Endothelial cell of umbilical vein (primary cell): ENCODE measurements at regions not wholly inside any gene's neighbourhood (a gene's known extent, or its start where the extent isn't known, plus 50 kb on each side); places are given as distances from the start of the nearest gene placed in this dataset.

Experiments
- BruUV-seq: library from RNA; stranded (reverse); fragments of 400-500 nt; replicated peaks from 2 replicates; lab custom pipeline; 2021; lab: Mats Ljungman, UMichigan
- CTCF ChIA-PET: fragments of 300-600, 350-600 bp; sonication (Branson Sonifier 250); formaldehyde crosslinking; loops from one replicate; lab custom pipeline; 2021; ENCODE audit warnings: antibody characterized with exemption, inconsistent platforms; lab: Charles Lee
- POLR2A ChIA-PET: fragments of 300-600, 350-600 bp; sonication (Branson Sonifier 250); formaldehyde crosslinking; loops from one replicate; lab custom pipeline; 2021; ENCODE audit warnings: antibody characterized with exemption, inconsistent platforms; lab: Charles Lee
- DNase-seq: peaks from one replicate; pipeline ENCODE4 v3.0.0-alpha.2; 2011; ENCODE audit warnings: low read depth, low spot score
- FAIRE-seq: peaks from 2 replicates; lab custom pipeline; 2011; peaks lifted over from hg19 to GRCh38; lab: Jason Lieb, UNC
- H2AFZ ChIP-seq: 2 replicates; pipeline ENCODE4 v1.6.0; 2012; ENCODE audit warnings: low read depth, low read length, control low read depth, inconsistent platforms
- H3K27ac ChIP-seq: 2 replicates; pipeline ENCODE4 v1.5.1; 2011; ENCODE audit warnings: low read depth, mild to moderate bottlenecking, control low read depth, low read length, moderate library complexity; ENCODE audit not compliant: insufficient read depth
- H3K27me3 ChIP-seq, 2 experiments: 2 replicates each; pipeline versions ENCODE4 v1.6.0 to v1.6.1; 2011; ENCODE audit warnings: low read length in 2 of 2, mixed read lengths in 1 of 2; ENCODE audit not compliant: control insufficient read depth in 2 of 2, insufficient read depth in 2 of 2
- H3K36me3 ChIP-seq, 2 experiments: 2 replicates in 1 of 2; 3 replicates in 1 of 2; pipeline ENCODE4 v1.5.1; 2011; ENCODE audit warnings: low read length in 2 of 2, mild to moderate bottlenecking in 1 of 2, moderate library complexity in 1 of 2; ENCODE audit not compliant: control insufficient read depth in 2 of 2, insufficient read depth in 2 of 2; ENCODE audit errors: extremely low read depth in 1 of 2
- H3K4me1 ChIP-seq: 3 replicates; pipeline ENCODE4 v1.5.1; 2011; ENCODE audit warnings: mild to moderate bottlenecking, low read length; ENCODE audit not compliant: control insufficient read depth, insufficient read depth; ENCODE audit errors: extremely low read depth
- H3K4me2 ChIP-seq: 2 replicates; pipeline ENCODE4 v1.6.1; 2011; ENCODE audit warnings: low read length, control low read depth, mixed read lengths; ENCODE audit not compliant: insufficient read depth
- H3K4me3 ChIP-seq, 3 experiments: fragments of 200-600 bp in 1 of 3; sonication (generic), shearing (Covaris generic) in 1 of 3; replicated peaks in 1 of 3; 2 replicates each; pipeline ENCODE4 v1.5.1; 2011 to 2016; ENCODE audit warnings: control low read depth in 3 of 3, low read length in 3 of 3, mild to moderate bottlenecking in 2 of 3, inconsistent platforms in 1 of 3, low read depth in 1 of 3, moderate library complexity in 1 of 3; ENCODE audit not compliant: insufficient read depth in 1 of 3
- H3K79me2 ChIP-seq: 2 replicates; pipeline ENCODE4 v1.6.0; 2012; ENCODE audit warnings: low read length, inconsistent platforms; ENCODE audit not compliant: control insufficient read depth, insufficient read depth
- H3K9ac ChIP-seq: replicated peaks from 2 replicates; pipeline ENCODE3; 2011; ENCODE audit warnings: low read length, control low read depth; ENCODE audit not compliant: insufficient read depth; ENCODE audit errors: extremely low read depth
- H3K9me1 ChIP-seq: replicated peaks from 3 replicates; pipeline ENCODE4 v1.6.0; 2011; ENCODE audit warnings: mild to moderate bottlenecking, low read length; ENCODE audit not compliant: control insufficient read depth, insufficient read depth; ENCODE audit errors: extremely low read depth
- H3K9me3 ChIP-seq: replicated peaks from 2 replicates; pipeline ENCODE4 v1.5.1; 2012; ENCODE audit warnings: low read length, inconsistent platforms; ENCODE audit not compliant: control insufficient read depth, insufficient read depth
- H4K20me1 ChIP-seq: replicated peaks from 2 replicates; pipeline ENCODE3; 2011; ENCODE audit warnings: mild to moderate bottlenecking, low read length; ENCODE audit not compliant: control insufficient read depth, insufficient read depth; ENCODE audit errors: extremely low read depth
- EZH2 ChIP-seq: IDR thresholded peaks from 2 replicates; pipeline ENCODE4 v1.6.1; 2012; ENCODE audit warnings: borderline replicate concordance, low read depth, mild to moderate bottlenecking, moderate library complexity, low read length, inconsistent platforms; ENCODE audit not compliant: severe bottlenecking
- FOS ChIP-seq: IDR thresholded peaks from 2 replicates; pipeline ENCODE4 v1.6.1; 2011; ENCODE audit warnings: mild to moderate bottlenecking, low read length, moderate library complexity, borderline replicate concordance; ENCODE audit not compliant: insufficient read depth
- GATA2 ChIP-seq: IDR thresholded peaks from 2 replicates; pipeline ENCODE4 v1.7.0; 2011; ENCODE audit warnings: low read depth, mild to moderate bottlenecking, moderate library complexity, mixed read lengths, low read length; ENCODE audit not compliant: insufficient read length, insufficient read depth
- JUN ChIP-seq: IDR thresholded peaks from 2 replicates; pipeline ENCODE4 v1.6.1; 2011; ENCODE audit warnings: borderline replicate concordance, low read depth; ENCODE audit not compliant: insufficient read length, insufficient read depth
- MAX ChIP-seq: IDR thresholded peaks from 2 replicates; pipeline ENCODE4 v1.6.1; 2011; ENCODE audit not compliant: insufficient read depth, insufficient read length
- MYC ChIP-seq: IDR thresholded peaks from one replicate; pipeline ENCODE4 v1.6.1; 2011; ENCODE audit warnings: mild to moderate bottlenecking, low read depth, low read length
- POLR2A ChIP-seq: IDR thresholded peaks from 2 replicates; pipeline ENCODE4 v1.6.1; 2012; ENCODE audit warnings: low read depth, mild to moderate bottlenecking, control low read depth, low read length
- POLR2AphosphoS5 ChIP-seq: IDR thresholded peaks from 2 replicates; pipeline ENCODE4 v1.6.1; 2012; ENCODE audit warnings: low read depth, mild to moderate bottlenecking, control low read depth, low read length, moderate library complexity; ENCODE audit not compliant: insufficient read depth
- dilution Hi-C: fragments of 300-500 bp; cut with MboI; formaldehyde crosslinking; loops from one replicate; pipeline ENCODE4 v1.15.0; 2019; ENCODE audit warnings: low sequenced_read_pairs; ENCODE audit not compliant: extremely low pct_ligation_motif_present
- intact Hi-C: fragments of 100-400 bp; cut with micrococcal nuclease; formaldehyde crosslinking; loops from one replicate; pipeline ENCODE4 v1.10.0; 2022
- TF ChIP-seq, protein P1 (sequence below), 2 donors: IDR thresholded peaks; 1 replicate in 1 of 2; 2 replicates in 1 of 2; pipeline ENCODE4 v1.5.1; 2011; ENCODE audit warnings: low read length in 2 of 2, mild to moderate bottlenecking in 2 of 2, moderate library complexity in 2 of 2, control low read depth in 1 of 2, inconsistent platforms in 1 of 2, low read depth in 1 of 2; ENCODE audit not compliant: insufficient read depth in 1 of 2; ENCODE audit errors: extremely low read depth in 1 of 2

DNA sequence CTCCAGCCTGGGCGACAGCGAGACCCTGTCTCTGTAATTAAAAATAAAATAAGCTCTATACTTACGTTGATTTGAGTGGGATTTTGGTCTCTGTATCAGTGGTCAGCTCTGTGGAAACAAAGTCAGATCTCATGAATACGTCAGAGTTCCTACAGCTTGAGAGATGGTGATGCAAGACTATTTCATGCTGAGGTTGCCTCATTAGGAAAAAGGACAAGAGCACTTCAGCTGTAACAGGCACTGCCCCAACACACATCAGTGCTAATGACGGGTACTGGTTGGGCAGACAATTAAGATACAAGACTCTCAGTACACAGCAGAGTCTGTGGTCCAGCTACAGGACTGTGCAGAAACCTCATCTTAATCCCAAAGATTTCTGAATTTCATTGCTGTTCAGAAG is 246.4 kb upstream of the AMIGO2 start:
- TF ChIP-seq MAX = no peak
- TF ChIP-seq GATA2 = no peak
- Histone ChIP-seq H3K9me1 (no peaks in the 10 kb centered on the region), H3K36me3 (no peaks in the 10 kb centered on the region), H3K27me3 (no peaks in the 10 kb centered on the region), H3K79me2 (no peaks in the 10 kb centered on the region), H4K20me1 (no peaks in the 10 kb centered on the region), H3K9me3 (no peaks in the 10 kb centered on the region), H2AFZ (no peak overlapping the region), H3K4me3 (no peak overlapping the region), H3K4me1 (no peaks in the 10 kb centered on the region), H3K4me2 (no peak overlapping the region), H3K9ac (no peak overlapping the region), H3K27ac (no peak overlapping the region)
- no peak for FAIRE-seq
- dilution Hi-C loops (no loop called here), intact Hi-C loops (no loop called here)
- no TSS peak for BruUV-seq
- no peak for DNase-seq
- ChIA-PET POLR2A (no interaction called here), CTCF (interaction anchor here (0.9 to 1.3 kb wide), 4 partner anchors 8 to 294 kb away, joined by 3 to 4 read pairs (median 4); no protein-coding TSS in a partner anchor)

- ChIA-PET CTCF (no interaction called here), POLR2A (no interaction called here)
- peaks cover 2% of the 10 kb centered on the region for H3K9me1 ChIP-seq
- H3K4me2 ChIP-seq = no peak overlapping the region
- no TSS peak for BruUV-seq
- no peaks in the 10 kb centered on the region for H3K4me1 ChIP-seq
- FAIRE-seq (no peak), DNase-seq (no peak)
- H3K9ac ChIP-seq = no peak overlapping the region
- no peaks in the 10 kb centered on the region for H3K9me3 ChIP-seq
- dilution Hi-C loops (no loop called here), intact Hi-C loops (no loop called here)
- H3K4me3 ChIP-seq = no peak overlapping the region
- no peaks in the 10 kb centered on the region for H3K79me2 ChIP-seq
- H4K20me1 ChIP-seq = no peaks in the 10 kb centered on the region
- H3K27me3 ChIP-seq = no peaks in the 10 kb centered on the region
- H3K27ac ChIP-seq = no peak overlapping the region
- TF ChIP-seq POLR2A = no peak
- no peak for TF ChIP-seq JUN
- no peak for TF ChIP-seq POLR2AphosphoS5
- no peak for TF ChIP-seq MYC
- no peak for TF ChIP-seq GATA2
- no peak for TF ChIP-seq MAX
- TF ChIP-seq EZH2 = no peak
- TF ChIP-seq, protein P1, sequence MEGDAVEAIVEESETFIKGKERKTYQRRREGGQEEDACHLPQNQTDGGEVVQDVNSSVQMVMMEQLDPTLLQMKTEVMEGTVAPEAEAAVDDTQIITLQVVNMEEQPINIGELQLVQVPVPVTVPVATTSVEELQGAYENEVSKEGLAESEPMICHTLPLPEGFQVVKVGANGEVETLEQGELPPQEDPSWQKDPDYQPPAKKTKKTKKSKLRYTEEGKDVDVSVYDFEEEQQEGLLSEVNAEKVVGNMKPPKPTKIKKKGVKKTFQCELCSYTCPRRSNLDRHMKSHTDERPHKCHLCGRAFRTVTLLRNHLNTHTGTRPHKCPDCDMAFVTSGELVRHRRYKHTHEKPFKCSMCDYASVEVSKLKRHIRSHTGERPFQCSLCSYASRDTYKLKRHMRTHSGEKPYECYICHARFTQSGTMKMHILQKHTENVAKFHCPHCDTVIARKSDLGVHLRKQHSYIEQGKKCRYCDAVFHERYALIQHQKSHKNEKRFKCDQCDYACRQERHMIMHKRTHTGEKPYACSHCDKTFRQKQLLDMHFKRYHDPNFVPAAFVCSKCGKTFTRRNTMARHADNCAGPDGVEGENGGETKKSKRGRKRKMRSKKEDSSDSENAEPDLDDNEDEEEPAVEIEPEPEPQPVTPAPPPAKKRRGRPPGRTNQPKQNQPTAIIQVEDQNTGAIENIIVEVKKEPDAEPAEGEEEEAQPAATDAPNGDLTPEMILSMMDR (IDR thresholded peaks at IDR 0.05; ENCODE audit: extremely low read depth in 1 of 2, insufficient read depth in 1 of 2, low read depth in 1 of 2, low read length in 2 of 2) = no peak
- no peak for TF ChIP-seq FOS
- no peak overlapping the region for H2AFZ ChIP-seq
- H3K36me3 ChIP-seq = no peaks in the 10 kb centered on the region
Measured at GRCh38 chr12:47323802-47324201, 244.0 kb upstream of the AMIGO2 start.
